MCF 10A (cell line): ENCODE measurements at regions not wholly inside any gene's neighbourhood (a gene's known extent, or its start where the extent isn't known, plus 50 kb on each side); places are given as distances from the start of the nearest gene placed in this dataset.

Experiments
- BruUV-seq: library from RNA; stranded (reverse); fragments of 400-500 nt; replicated peaks from 2 replicates; lab custom pipeline; 2021; lab: Mats Ljungman, UMichigan
- CTCF ChIA-PET: fragments of 300-600 bp; sonication (Branson Sonifier 250); formaldehyde crosslinking; extraction: SDS; loops from one replicate; lab custom pipeline; 2021; ENCODE audit warnings: antibody characterized with exemption, inconsistent platforms; lab: Yijun Ruan, JAX
- POLR2A ChIA-PET: fragments of 300-600, 350-650 bp; sonication (Branson Sonifier 250); formaldehyde crosslinking; extraction: SDS; loops from one replicate; lab custom pipeline; 2020; ENCODE audit warnings: antibody characterized with exemption, inconsistent platforms; lab: Yijun Ruan, JAX
- DNase-seq: peaks from one replicate; pipeline ENCODE4 v3.0.0-alpha.2; 2018; ENCODE audit not compliant: unreplicated experiment
- H3K27ac Mint-ChIP-seq: one replicate; pipeline ENCODE4 v1.8.0; 2022; ENCODE audit warnings: mild to moderate bottlenecking, low read depth, mixed read lengths; ENCODE audit not compliant: unreplicated experiment
- H3K27me3 Mint-ChIP-seq: one replicate; pipeline ENCODE4 v1.8.0; 2022; ENCODE audit warnings: mixed read lengths; ENCODE audit not compliant: insufficient read depth, unreplicated experiment
- H3K36me3 Mint-ChIP-seq: one replicate; pipeline ENCODE4 v1.8.0; 2022; ENCODE audit warnings: mild to moderate bottlenecking, moderate library complexity, mixed read lengths; ENCODE audit not compliant: insufficient read depth, unreplicated experiment
- H3K4me1 Mint-ChIP-seq: one replicate; pipeline ENCODE4 v1.8.0; 2022; ENCODE audit warnings: mixed read lengths; ENCODE audit not compliant: insufficient read depth, unreplicated experiment
- H3K4me3 Mint-ChIP-seq: one replicate; pipeline ENCODE4 v1.8.0; 2022; ENCODE audit warnings: mild to moderate bottlenecking, moderate library complexity, mixed read lengths; ENCODE audit not compliant: unreplicated experiment
- H3K9me3 Mint-ChIP-seq: one replicate; pipeline ENCODE4 v1.8.0; 2022; ENCODE audit warnings: mixed read lengths; ENCODE audit not compliant: unreplicated experiment
- intact Hi-C: fragments of 100-400 bp; cut with micrococcal nuclease; formaldehyde crosslinking; loops from 2 replicates; pipeline ENCODE4 v1.14.1; 2022
- TF ChIP-seq, protein P1 (sequence below): fragments of 200-600 bp; IDR thresholded peaks from one replicate; pipeline ENCODE4 v1.8.0; 2022; ENCODE audit warnings: antibody characterized with exemption, mild to moderate bottlenecking; ENCODE audit not compliant: unreplicated experiment

DNA sequence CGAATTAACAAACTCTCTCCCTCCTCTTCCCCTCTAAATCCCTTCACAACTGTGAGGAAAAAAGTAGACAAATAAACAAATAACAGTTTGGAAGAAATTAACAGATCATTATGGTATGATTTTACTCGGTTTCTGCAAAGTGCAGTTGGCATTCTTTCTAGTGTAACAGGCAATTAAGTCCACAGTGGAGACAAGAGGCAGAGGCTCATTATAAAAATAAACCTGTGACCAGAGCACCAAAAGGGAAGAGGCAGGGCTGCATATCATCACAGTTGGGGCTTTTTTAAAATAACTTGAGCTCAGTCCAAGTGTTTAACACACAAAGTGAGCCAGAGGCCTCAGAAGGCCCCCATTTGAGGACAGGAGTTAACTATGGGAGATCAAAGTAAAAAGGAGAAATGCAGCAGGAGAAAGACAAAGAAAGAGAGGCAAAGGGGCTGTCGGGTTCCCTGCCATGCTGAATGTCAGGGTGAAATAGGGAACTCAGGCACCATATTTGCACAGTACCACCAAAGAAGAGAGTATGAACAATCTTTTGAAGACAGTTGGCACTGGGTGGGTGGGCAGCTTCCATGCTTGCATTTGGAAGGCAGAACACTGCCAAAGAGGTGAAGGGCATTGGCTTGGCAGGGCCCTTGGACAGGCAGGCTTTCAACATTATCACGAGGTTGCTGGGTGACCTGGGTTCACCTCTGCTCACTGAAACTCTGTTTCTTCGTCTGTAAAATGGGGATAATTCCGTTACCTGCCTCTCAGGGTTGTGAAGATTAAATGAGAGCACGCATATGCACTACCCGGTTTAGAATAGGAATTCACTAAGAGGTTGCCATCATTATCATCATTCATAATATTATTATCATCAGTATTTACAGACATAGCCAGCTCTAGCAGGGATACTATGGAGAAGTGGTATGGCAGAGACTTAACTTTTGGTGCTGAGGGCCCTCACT is 134.5 kb downstream of the MEX3B start:
- DNase-seq, result no peak
- Mint-ChIP-seq H3K4me3 (no peak overlapping the region), H3K4me1 (no peaks in the 10 kb centered on the region), H3K36me3 (no peaks in the 10 kb centered on the region), H3K27ac (no peak overlapping the region), H3K9me3 (no peaks in the 10 kb centered on the region), H3K27me3 (no peaks in the 10 kb centered on the region)
- POLR2A ChIA-PET, result no interaction called here
- intact Hi-C loops, result no loop called here
- TF ChIP-seq, protein P1, sequence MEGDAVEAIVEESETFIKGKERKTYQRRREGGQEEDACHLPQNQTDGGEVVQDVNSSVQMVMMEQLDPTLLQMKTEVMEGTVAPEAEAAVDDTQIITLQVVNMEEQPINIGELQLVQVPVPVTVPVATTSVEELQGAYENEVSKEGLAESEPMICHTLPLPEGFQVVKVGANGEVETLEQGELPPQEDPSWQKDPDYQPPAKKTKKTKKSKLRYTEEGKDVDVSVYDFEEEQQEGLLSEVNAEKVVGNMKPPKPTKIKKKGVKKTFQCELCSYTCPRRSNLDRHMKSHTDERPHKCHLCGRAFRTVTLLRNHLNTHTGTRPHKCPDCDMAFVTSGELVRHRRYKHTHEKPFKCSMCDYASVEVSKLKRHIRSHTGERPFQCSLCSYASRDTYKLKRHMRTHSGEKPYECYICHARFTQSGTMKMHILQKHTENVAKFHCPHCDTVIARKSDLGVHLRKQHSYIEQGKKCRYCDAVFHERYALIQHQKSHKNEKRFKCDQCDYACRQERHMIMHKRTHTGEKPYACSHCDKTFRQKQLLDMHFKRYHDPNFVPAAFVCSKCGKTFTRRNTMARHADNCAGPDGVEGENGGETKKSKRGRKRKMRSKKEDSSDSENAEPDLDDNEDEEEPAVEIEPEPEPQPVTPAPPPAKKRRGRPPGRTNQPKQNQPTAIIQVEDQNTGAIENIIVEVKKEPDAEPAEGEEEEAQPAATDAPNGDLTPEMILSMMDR, result no peak
- no TSS peak for BruUV-seq
- CTCF ChIA-PET, result no interaction called here

DNA sequence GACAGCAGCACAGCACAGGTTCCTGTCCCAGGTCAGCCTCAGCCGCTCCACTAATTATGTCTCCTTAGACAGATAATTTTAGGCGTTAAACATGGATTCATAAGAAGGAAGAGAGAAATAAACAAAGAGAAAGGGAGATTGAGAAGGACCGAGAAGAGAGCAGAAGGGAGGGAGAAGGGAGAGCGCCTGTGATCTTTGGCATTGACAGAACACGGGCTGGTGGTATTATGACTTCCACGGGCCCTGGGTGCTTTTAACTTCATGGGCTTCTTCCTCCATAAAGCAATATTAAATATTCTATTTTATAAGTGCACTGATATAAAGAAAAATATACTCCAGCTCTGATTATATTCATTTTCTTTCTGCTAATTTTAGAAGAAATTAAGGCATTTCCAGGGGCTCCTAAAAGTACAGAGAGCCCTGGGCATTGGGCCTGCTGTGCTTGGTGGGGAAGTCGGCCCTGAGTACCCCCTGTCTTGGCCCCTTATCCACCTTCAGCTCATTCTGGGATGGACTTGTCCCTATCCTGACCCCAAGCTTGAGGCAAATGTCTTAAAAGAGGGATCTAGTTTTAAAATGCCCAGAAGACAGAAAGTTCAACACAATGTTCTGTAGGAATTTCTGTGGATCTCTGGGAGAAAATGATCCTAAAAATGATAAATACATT is 135.3 kb downstream of the MEX3B start:
- CTCF ChIA-PET, result no interaction called here
- no TSS peak for BruUV-seq

DNA sequence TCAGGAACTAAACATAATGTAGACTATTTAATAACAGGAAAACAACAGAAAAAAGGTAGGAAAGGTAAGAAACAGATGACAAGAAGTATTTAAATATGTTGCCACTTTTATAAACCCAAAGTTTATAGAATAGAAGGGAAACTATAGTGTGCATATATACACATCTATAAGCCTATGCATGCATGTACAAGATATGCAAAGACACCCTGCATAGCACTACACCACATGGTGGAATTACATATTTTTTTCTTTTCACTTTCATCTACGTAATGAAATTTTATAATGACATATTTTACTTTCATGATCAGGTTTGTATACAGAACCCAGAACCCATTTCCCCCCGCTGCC is 136.8 kb downstream of the MEX3B start:
- POLR2A ChIA-PET, result interaction anchor here (0.6 kb wide), 1 partner anchor 377 kb away, joined by 3 read pairs; no protein-coding TSS in a partner anchor
- no peaks in the 10 kb centered on the region for H3K27me3 Mint-ChIP-seq
- H3K4me3 Mint-ChIP-seq, result no peak overlapping the region
- no peaks in the 10 kb centered on the region for H3K4me1 Mint-ChIP-seq
- no TSS peak for BruUV-seq
- TF ChIP-seq, protein P1, result no peak
- no peak overlapping the region for H3K27ac Mint-ChIP-seq
- DNase-seq, result no peak
- intact Hi-C loops, result no loop called here
- CTCF ChIA-PET, result interaction anchor here (0.7 kb wide), 1 partner anchor 352 kb away, joined by 3 read pairs; no protein-coding TSS in a partner anchor
- no peaks in the 10 kb centered on the region for H3K36me3 Mint-ChIP-seq
- no peaks in the 10 kb centered on the region for H3K9me3 Mint-ChIP-seq

More for the DNA sequence above, 135.3 kb downstream of the MEX3B start:
- POLR2A ChIA-PET, result interaction anchor here (0.7 kb wide), 1 partner anchor 391 kb away, joined by 3 read pairs; no protein-coding TSS in a partner anchor
- no peaks in the 10 kb centered on the region for H3K4me1 Mint-ChIP-seq
- no peak overlapping the region for H3K27ac Mint-ChIP-seq
- H3K9me3 Mint-ChIP-seq, result no peaks in the 10 kb centered on the region
- no peaks in the 10 kb centered on the region for H3K36me3 Mint-ChIP-seq
- TF ChIP-seq, protein P1, result no peak
- no peak overlapping the region for H3K4me3 Mint-ChIP-seq
- H3K27me3 Mint-ChIP-seq, result no peaks in the 10 kb centered on the region
- intact Hi-C loops, result no loop called here
- DNase-seq, result no peak

DNA sequence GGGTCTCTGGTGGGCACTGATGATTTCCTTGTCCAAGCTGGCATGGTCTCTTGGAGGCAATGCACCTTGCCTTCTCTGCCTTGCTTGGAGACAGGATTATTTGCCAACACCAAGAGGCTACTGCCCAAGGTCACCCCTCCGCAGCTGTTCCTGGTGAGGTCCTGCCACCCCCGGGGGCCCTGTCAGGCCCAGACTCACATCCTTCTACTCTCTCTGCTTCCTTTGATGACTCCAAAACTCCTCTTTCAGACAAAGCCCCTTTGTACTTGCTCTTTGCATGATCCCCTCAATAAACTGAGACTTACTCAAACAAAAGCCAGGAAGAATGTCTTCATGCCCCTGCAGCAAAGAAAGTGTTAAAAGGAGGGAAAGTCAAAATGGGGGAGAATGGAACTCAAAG is 137.7 kb downstream of the MEX3B start:
- no peaks in the 10 kb centered on the region for H3K36me3 Mint-ChIP-seq
- H3K27ac Mint-ChIP-seq, result no peak overlapping the region
- no peaks in the 10 kb centered on the region for H3K4me1 Mint-ChIP-seq
- H3K4me3 Mint-ChIP-seq, result no peak overlapping the region
- ChIA-PET POLR2A (no interaction called here), CTCF (interaction anchor here (0.6 kb wide), 1 partner anchor 857 kb away, joined by 4 read pairs; no protein-coding TSS in a partner anchor)
- no peaks in the 10 kb centered on the region for H3K9me3 Mint-ChIP-seq
- no peak for DNase-seq
- H3K27me3 Mint-ChIP-seq, result no peaks in the 10 kb centered on the region
- intact Hi-C loops, result no loop called here
- BruUV-seq, result no TSS peak
- TF ChIP-seq, protein P1, result no peak
